ENCODE measurements at regions not wholly inside any gene's neighbourhood (a gene's known extent, or its start where the extent isn't known, plus 50 kb on each side); places are given as distances from the start of the nearest gene placed in this dataset.
A peak's percentile ranks its signal among the peaks of the same experiment; 100 is the strongest.

GRCh38 chr5:60036192-60036938, 142.8 kb upstream of the PDE4D start:
- H3K9ac ChIP-seq (ENCODE audit: insufficient read depth, low read length) = no peak overlapping the region
- H3K9me3 ChIP-seq (ENCODE audit: control insufficient read depth, insufficient read depth, low read depth, low read length) = no peaks in the 10 kb centered on the region
- H4K20me1 ChIP-seq (ENCODE audit: control insufficient read depth, extremely low read depth, insufficient read depth, low read length) = no peaks in the 10 kb centered on the region
- no peak overlapping the region for H3K4me3 ChIP-seq (replicated peaks in 1 of 4; ENCODE audit: control extremely low read depth in 1 of 4, insufficient read depth in 1 of 4, low read depth in 3 of 4, low read length in 4 of 4)
- H3K4me1 ChIP-seq (ENCODE audit: control insufficient read depth, extremely low read depth, insufficient read depth, low read length) = no peaks in the 10 kb centered on the region
- no peaks in the 10 kb centered on the region for H3K36me3 ChIP-seq (ENCODE audit: control insufficient read depth, insufficient read depth, low read length)
- H3K4me2 ChIP-seq (ENCODE audit: extremely low read depth, insufficient read depth, low read length) = no peak overlapping the region
- no peak overlapping the region for H2AFZ ChIP-seq (ENCODE audit: low read length)
- no peaks in the 10 kb centered on the region for H3K79me2 ChIP-seq (ENCODE audit: control insufficient read depth, insufficient read depth, low read length)
- H3K27me3 ChIP-seq (ENCODE audit: control insufficient read depth, insufficient read depth, low read length) = no peaks in the 10 kb centered on the region
- TF ChIP-seq EZH2 (IDR thresholded peaks at IDR 0.05; ENCODE audit: low read length, missing control alignments) (no peak), CTCF (conservative IDR thresholded peaks at IDR 0.05 in 1 of 2, IDR thresholded peaks at IDR 0.05 in 1 of 2; ENCODE audit: low read depth in 1 of 2, low read length in 2 of 2) (no peak)
- H3K27ac ChIP-seq (ENCODE audit: insufficient read depth, low read length) = no peak overlapping the region
- DNase-seq (ENCODE audit: low read depth in 2 of 2) = no peak

GRCh38 chr5:60026161-60026560, 132.6 kb upstream of the PDE4D start:
- Histone ChIP-seq H3K79me2 (ENCODE audit: control insufficient read depth, insufficient read depth, low read length) (no peaks in the 10 kb centered on the region), H2AFZ (ENCODE audit: low read length) (no peak overlapping the region), H3K4me2 (ENCODE audit: extremely low read depth, insufficient read depth, low read length) (no peak overlapping the region), H3K9ac (ENCODE audit: insufficient read depth, low read length) (no peak overlapping the region), H3K9me3 (ENCODE audit: control insufficient read depth, insufficient read depth, low read depth, low read length) (no peaks in the 10 kb centered on the region), H4K20me1 (ENCODE audit: control insufficient read depth, extremely low read depth, insufficient read depth, low read length) (no peaks in the 10 kb centered on the region), H3K36me3 (ENCODE audit: control insufficient read depth, insufficient read depth, low read length) (no peaks in the 10 kb centered on the region), H3K4me3 (replicated peaks in 1 of 4; ENCODE audit: control extremely low read depth in 1 of 4, insufficient read depth in 1 of 4, low read depth in 3 of 4, low read length in 4 of 4) (no peak overlapping the region), H3K27ac (ENCODE audit: insufficient read depth, low read length) (no peak overlapping the region), H3K27me3 (ENCODE audit: control insufficient read depth, insufficient read depth, low read length) (no peaks in the 10 kb centered on the region), H3K4me1 (ENCODE audit: control insufficient read depth, extremely low read depth, insufficient read depth, low read length) (no peaks in the 10 kb centered on the region)
- DNase-seq (ENCODE audit: low read depth in 2 of 2) = peak in 1 of 2 donors; percentile 80
- no peak for TF ChIP-seq CTCF (conservative IDR thresholded peaks at IDR 0.05 in 1 of 2, IDR thresholded peaks at IDR 0.05 in 1 of 2; ENCODE audit: low read depth in 1 of 2, low read length in 2 of 2)
- no peak for TF ChIP-seq EZH2 (IDR thresholded peaks at IDR 0.05; ENCODE audit: low read length, missing control alignments)

GRCh38 chr5:60024104-60024503, 130.6 kb upstream of the PDE4D start:
- Histone ChIP-seq H3K36me3 (ENCODE audit: control insufficient read depth, insufficient read depth, low read length) (no peaks in the 10 kb centered on the region), H4K20me1 (ENCODE audit: control insufficient read depth, extremely low read depth, insufficient read depth, low read length) (no peaks in the 10 kb centered on the region)

More at GRCh38 chr5:60024104-60024503, 130.6 kb upstream of the PDE4D start:
- H2AFZ ChIP-seq (ENCODE audit: low read length) = no peak overlapping the region
- no peak overlapping the region for H3K27ac ChIP-seq (ENCODE audit: insufficient read depth, low read length)
- no peak overlapping the region for H3K9ac ChIP-seq (ENCODE audit: insufficient read depth, low read length)
- no peak overlapping the region for H3K4me2 ChIP-seq (ENCODE audit: extremely low read depth, insufficient read depth, low read length)
- no peaks in the 10 kb centered on the region for H3K4me1 ChIP-seq (ENCODE audit: control insufficient read depth, extremely low read depth, insufficient read depth, low read length)
- no peaks in the 10 kb centered on the region for H3K27me3 ChIP-seq (ENCODE audit: control insufficient read depth, insufficient read depth, low read length)
- DNase-seq (ENCODE audit: low read depth in 2 of 2) = peak in 1 of 2 donors; percentile 37
- no peaks in the 10 kb centered on the region for H3K9me3 ChIP-seq (ENCODE audit: control insufficient read depth, insufficient read depth, low read depth, low read length)
- H3K4me3 ChIP-seq (replicated peaks in 1 of 4; ENCODE audit: control extremely low read depth in 1 of 4, insufficient read depth in 1 of 4, low read depth in 3 of 4, low read length in 4 of 4) = no peak overlapping the region
- no peaks in the 10 kb centered on the region for H3K79me2 ChIP-seq (ENCODE audit: control insufficient read depth, insufficient read depth, low read length)
- TF ChIP-seq CTCF (conservative IDR thresholded peaks at IDR 0.05 in 1 of 2, IDR thresholded peaks at IDR 0.05 in 1 of 2; ENCODE audit: low read depth in 1 of 2, low read length in 2 of 2) (no peak), EZH2 (IDR thresholded peaks at IDR 0.05; ENCODE audit: low read length, missing control alignments) (no peak)
